ENCODE measurements at regions not wholly inside any gene's neighbourhood (a gene's known extent, or its start where the extent isn't known, plus 50 kb on each side); places are given as distances from the start of the nearest gene placed in this dataset.

DNA sequence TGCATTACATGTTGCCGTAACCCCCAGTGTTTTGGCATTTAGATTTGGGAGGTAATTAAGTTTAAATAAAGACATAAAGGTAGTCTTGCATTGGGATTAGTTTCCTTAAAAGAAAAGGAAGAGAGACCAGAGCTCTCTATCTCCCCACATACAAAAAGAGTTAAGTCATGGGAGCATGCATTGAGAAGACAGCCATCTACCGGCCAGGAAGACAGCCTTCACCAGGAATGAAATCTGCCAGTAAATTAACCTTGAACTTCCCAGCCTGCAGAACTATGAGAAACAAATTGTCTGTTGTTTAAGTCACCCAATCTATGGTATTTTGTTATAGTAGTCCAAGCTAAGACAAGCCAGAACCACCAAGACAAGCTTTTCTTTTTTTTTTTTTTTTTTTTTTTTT is 567.0 kb upstream of the CDH18 start:
- DNase-seq (ENCODE audit: low spot score): no peak

DNA sequence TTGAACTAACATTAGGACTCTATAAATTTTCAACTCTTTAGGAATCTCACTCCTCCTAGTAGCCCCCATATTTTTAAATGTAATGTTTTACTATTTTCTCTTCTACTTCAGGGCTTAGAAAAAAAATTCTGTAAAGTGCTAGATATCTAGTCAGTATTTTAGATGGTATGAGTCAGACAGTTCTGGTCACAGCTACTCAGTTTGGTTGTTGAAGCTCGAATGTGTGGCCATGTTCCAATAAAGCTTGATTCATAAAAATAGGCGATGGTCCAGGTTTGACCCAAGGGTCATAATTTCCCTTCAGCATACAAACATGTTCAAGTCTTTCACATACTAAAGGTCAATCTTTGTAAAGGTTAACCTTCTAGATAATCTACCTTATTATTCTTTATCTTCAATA is 566.0 kb upstream of the CDH18 start:
- DNase-seq (ENCODE audit: low spot score): no peak

DNA sequence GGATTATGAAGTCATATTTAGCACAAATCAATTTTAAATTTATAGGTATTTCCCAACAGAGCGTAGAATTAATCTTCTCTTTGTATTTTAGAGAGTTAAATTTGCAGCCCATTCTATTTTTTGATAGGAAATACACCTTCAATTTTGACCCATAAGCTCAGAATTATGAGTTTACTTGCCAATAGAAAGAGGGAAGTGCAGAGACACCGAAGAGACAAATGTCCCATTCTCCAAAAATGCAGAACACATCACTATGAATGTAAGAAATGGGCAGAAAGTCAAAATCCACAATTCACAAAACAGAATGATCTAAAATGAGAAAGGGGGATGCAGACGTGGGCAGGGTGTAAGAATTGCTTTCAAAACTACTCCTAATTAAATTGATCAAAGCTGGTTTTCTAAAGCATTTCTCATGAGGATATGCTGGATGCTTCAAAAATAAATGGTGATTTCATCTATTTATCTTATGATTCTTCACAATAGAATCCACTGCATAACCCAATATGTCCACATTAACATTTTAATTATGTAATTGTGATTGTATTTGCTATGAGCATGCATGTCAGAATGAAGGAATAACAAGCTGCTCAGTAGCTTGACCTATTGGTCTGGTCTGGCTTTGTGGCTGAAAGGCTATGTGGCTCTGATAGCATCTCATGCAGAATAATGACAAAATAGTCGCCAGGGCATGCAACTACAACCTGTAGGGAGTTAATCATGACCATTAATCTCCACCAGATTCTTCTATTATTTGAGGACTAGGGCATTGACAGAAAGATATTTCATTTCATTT is 550.1 kb upstream of the CDH18 start:
- DNase-seq (ENCODE audit: low spot score): no peak

DNA sequence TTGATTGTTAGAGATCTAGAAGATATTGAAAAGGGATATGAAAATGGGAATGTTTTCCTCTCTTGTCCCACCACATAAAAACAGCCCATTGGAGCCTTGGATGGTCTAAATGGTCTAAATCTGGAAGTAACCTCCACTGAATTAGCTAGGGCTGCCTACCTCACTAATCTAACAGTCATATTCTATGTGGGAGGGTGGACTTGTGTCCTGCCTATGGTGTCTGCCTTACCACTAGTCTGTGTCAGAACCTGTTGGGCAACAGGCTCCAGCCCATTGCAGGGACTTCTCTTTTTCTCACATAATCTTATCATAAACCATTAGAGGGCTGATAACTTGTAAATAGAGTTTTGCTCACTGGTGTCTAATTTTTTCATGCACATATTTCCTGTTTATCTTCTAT is 548.8 kb upstream of the CDH18 start:
- no peak for DNase-seq (ENCODE audit: low spot score)

- no peak for DNase-seq (ENCODE audit: low spot score)
These were observed 548.3 kb upstream of the CDH18 start for GRCh38 chr5:20536341-20536740.

- DNase-seq (ENCODE audit: low spot score): no peak
These were observed 540.5 kb upstream of the CDH18 start for GRCh38 chr5:20528471-20528870.

DNA sequence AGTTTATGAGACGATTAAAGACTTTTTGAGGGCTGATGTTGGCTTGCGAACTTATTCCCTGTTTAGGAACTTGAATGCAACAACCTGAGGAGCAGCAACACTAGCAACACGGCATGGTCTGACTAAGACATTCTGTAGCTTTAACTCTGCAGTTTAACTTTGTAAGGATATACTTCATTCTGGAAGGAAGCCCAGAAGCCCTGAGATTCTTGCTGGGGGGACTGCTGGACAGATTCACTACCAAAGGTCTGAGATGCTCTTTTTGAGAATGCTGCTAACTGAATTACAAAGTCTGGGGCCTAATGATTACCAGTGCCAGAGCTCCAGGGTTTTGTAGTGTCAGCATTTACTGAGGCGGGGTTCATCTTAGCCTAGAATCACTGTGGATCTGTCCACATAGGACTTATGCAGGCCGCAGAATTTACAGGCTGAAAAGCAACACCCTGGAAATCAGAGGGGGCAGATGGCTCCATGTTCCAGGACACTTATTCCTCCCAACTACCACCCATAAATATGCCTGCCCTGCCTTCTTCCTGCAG is 537.1 kb upstream of the CDH18 start:
- DNase-seq (ENCODE audit: low spot score): no peak

- no peak for DNase-seq (ENCODE audit: low spot score)
These were observed 535.0 kb upstream of the CDH18 start for GRCh38 chr5:20522905-20523482.

DNA sequence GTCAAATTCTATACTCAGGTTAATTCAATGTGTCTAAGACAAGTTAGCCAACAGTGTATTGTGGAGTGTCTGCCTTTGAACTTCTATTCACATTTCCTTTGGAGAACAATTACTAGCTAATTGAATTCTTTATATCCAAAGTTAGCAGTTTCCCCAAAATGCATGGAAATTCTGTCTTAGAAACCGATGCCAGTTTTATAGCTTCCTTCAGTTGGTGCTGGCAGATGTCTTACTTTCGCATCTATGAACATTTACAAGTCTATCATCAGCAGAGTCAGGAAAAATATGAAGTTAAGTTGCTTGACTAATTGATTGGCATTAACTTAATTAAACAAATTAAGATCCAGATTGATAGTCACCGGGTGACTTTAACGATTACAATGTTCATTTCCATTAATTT is 527.6 kb upstream of the CDH18 start:
- no peak for DNase-seq (ENCODE audit: low spot score)

- no peak for DNase-seq (ENCODE audit: low spot score)
These were observed 526.1 kb upstream of the CDH18 start for GRCh38 chr5:20514145-20514544.

GRCh38 chr5:20500546-20500945 is 512.5 kb upstream of the CDH18 start:
- no peak for DNase-seq (ENCODE audit: low spot score)

GRCh38 chr5:20498926-20499325 is 510.9 kb upstream of the CDH18 start:
- DNase-seq (ENCODE audit: low spot score): no peak

GRCh38 chr5:20498102-20498501 is 510.1 kb upstream of the CDH18 start:
- DNase-seq (ENCODE audit: low spot score): no peak

GRCh38 chr5:20497356-20497755 is 509.4 kb upstream of the CDH18 start:
- no peak for DNase-seq (ENCODE audit: low spot score)

DNA sequence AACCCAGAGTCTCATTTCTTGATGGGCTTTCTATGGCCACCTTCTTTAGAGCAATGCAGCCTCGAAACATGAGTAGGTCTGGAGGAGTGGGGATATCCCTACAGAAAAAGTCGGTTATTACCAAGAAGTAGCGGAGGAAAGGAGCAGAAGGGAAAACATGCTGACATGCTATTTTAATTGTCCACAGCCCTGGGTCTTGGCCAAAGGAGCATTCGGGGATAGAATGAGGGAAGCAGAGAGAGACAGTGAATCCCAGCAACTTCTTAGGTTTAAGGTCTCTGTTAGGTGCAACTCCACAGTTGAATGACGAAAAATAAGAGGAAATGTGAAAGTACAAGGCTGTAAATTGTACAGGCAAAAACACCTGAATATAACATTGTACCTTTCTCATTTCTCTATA is 506.7 kb upstream of the CDH18 start:
- no peak for DNase-seq (ENCODE audit: low spot score)

- no peak for DNase-seq (ENCODE audit: low spot score)
These were observed 498.8 kb upstream of the CDH18 start for GRCh38 chr5:20486826-20487225.

DNA sequence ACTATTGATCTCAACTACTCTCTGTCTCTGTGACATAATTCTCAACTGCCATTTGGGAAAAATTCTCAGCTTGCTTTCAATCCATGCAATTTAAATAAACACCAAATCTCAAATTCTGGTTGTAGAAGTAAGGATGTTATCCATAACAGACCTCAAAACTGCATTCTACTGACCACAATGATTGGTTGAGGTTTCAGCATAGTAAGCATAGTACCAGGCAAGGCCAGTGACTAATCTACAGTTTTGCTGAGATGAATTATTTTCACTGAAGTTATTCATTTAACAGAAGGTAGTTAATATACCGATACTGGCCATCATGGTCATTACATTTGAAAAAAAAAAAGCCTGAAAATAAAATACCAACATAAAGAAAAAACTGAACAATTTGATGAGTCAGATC is 488.0 kb upstream of the CDH18 start:
- no peak for DNase-seq (ENCODE audit: low spot score)

GRCh38 chr5:20470997-20471396 is 483.0 kb upstream of the CDH18 start:
- no peak for DNase-seq (ENCODE audit: low spot score)

- no peak for DNase-seq (ENCODE audit: low spot score)
These were observed 481.8 kb upstream of the CDH18 start for GRCh38 chr5:20469792-20470191.

- no peak for DNase-seq (ENCODE audit: low spot score)
These were observed 481.4 kb upstream of the CDH18 start for GRCh38 chr5:20469390-20469789.

DNA sequence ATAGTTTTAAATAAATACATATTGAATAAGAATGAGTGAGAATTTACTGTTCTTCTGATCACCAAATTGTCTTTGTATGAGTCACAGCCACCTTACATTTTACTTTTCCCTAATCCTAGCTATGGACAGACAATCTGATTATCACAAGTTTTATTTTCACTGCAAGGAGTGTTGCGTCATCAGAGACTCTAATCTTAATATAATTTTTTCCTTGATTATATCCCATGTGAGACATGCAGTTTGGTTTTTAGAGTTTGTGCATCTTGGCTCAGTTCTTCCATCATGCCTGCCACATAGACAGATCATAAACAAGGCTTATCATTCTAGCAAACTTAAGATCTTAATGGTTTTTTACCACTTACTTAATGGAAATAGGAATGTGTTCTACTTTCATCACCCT is 478.5 kb upstream of the CDH18 start:
- DNase-seq (ENCODE audit: low spot score): no peak

DNA sequence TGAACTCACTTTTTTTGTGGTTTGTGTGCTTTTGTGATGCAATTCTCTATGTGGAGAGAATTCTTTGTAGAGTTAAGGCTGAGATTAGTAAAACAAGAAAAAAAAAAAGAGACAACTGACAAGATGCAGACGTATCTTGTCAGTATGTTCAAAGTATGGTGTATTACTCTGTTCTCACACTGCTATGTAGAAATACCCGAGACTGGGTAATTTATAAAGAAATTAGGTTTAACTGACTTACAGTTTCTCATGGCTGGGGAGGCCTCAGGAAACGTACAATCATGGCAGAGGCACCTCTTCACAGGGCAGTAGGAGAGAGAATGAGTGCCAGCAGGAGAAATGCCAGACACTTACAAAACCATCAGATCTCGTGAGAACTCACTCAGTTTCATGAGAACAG is 475.2 kb upstream of the CDH18 start:
- no peak for DNase-seq (ENCODE audit: low spot score)

- no peak for DNase-seq (ENCODE audit: low spot score)
These were observed 458.1 kb upstream of the CDH18 start for GRCh38 chr5:20446121-20446520.

DNA sequence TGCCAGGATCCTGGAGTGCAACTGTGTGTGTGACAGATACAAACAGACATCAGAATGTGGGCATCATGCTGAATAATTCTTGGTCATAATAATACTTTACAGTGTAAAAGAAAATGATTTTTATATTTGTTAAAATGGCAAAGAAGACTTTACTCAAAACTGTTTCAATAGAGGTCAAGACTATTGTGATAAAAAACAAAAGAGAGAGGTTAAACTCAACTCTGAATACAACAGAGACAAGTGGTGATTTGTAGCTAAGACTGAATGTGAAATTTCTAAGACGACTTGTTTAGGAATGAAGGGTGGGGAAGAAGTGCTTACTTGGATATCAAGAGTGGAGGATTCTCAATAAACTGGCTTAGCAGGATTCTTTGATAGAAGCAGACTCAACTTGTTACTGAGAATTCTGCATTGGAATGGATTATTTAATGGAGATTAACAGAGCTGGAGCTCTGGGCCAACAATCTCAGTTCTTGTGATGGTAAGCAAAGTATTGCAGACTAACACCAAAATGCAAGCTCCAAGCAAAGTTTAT is 457.4 kb upstream of the CDH18 start:
- DNase-seq (ENCODE audit: low spot score): no peak

All from iPS-NIHi11 (cell line).